GM13977 (cell line): ENCODE measurements at regions not wholly inside any gene's neighbourhood (a gene's known extent, or its start where the extent isn't known, plus 50 kb on each side); places are given as distances from the start of the nearest gene placed in this dataset.

ENCODE experiments used
- DNase-seq: peaks from one replicate; pipeline ENCODE4 v3.0.0; 2012; ENCODE audit warnings: low spot score
- in situ Hi-C: fragments of 300-500 bp; cut with MboI; formaldehyde crosslinking; loops from one replicate; pipeline ENCODE4 v1.12.0; 2022; ENCODE audit warnings: low sequenced_read_pairs, low pct_unique_long_range_greater_than_20kb, mixed read lengths, inconsistent platforms; ENCODE audit not compliant: unreplicated experiment
- TF ChIP-seq, protein P1 (sequence below): IDR thresholded peaks from 2 replicates; pipeline ENCODE4 v1.5.1; 2012; ENCODE audit warnings: mild to moderate bottlenecking, control low read depth; ENCODE audit not compliant: insufficient read depth; ENCODE audit errors: extremely low read depth, missing control alignments

DNA sequence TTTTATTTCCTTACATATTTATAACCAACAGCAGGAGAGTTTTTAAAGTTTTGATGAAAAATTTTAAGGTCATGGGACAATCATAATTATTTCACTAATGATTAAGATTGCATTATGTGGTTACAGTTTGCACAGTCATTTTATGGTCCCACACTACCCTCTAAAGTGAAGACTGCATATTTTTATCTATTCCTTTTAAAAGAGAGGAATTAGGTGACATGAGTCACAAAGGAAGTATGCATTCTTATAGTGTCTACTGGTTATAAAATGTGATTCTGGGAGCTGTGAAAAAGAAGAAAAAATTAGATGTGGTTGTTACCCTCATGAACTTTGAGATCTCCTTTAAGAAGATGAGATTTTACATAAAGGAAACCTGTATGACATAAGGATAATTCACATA is 87.9 kb upstream of the GRIA1 start:
- TF ChIP-seq, protein P1, sequence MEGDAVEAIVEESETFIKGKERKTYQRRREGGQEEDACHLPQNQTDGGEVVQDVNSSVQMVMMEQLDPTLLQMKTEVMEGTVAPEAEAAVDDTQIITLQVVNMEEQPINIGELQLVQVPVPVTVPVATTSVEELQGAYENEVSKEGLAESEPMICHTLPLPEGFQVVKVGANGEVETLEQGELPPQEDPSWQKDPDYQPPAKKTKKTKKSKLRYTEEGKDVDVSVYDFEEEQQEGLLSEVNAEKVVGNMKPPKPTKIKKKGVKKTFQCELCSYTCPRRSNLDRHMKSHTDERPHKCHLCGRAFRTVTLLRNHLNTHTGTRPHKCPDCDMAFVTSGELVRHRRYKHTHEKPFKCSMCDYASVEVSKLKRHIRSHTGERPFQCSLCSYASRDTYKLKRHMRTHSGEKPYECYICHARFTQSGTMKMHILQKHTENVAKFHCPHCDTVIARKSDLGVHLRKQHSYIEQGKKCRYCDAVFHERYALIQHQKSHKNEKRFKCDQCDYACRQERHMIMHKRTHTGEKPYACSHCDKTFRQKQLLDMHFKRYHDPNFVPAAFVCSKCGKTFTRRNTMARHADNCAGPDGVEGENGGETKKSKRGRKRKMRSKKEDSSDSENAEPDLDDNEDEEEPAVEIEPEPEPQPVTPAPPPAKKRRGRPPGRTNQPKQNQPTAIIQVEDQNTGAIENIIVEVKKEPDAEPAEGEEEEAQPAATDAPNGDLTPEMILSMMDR = no peak
- in situ Hi-C loops = no loop called here
- no peak for DNase-seq

DNA sequence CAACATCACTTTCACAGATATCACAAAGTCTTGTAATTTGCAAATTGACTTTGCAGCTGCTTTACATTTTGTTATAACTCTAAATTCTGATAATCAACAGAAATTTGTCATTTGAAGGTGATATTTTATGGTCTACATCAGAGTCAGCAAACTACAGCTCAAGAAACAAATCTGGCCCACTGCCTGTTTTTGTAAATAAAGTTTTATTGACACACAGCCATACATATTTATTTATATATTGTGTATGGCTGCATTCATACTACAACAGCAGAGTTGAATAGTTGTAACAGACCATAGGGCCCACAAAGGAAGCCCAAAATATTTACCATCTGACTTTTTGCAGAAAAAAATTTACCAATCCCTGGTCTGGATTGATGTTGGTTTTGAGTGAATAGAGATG is 87.0 kb upstream of the GRIA1 start:
- no peak for DNase-seq
- in situ Hi-C loops = no loop called here
- TF ChIP-seq, protein P1 = no peak

- TF ChIP-seq, protein P1 = no peak
- no peak for DNase-seq
- in situ Hi-C loops = no loop called here
Observed at GRCh38 chr5:153404747-153405146, 85.7 kb upstream of the GRIA1 start.

DNA sequence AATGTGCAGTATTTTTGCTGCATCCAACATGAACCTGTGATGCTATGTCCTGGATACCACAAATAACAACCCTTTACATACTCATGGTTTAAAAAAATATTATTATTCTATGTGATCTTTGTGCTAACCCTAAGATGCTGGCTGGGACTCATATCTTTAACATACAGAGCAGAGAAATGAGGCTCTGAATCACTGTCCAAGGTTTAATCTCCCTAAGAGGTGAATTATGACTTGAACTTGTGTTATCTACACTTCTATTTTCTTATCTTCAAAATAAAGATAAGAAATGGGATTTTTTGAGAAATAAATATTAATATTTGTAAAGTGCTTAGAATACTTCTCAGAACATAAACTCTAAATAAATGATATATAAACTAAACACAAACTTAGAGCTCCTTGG is 68.8 kb upstream of the GRIA1 start:
- in situ Hi-C loops = no loop called here
- TF ChIP-seq, protein P1 = no peak
- no peak for DNase-seq

GRCh38 chr5:153425914-153426313 is 64.6 kb upstream of the GRIA1 start:
- DNase-seq = no peak
- in situ Hi-C loops = no loop called here
- TF ChIP-seq, protein P1 = peak; percentile 47

- DNase-seq = peak; percentile 8
- TF ChIP-seq, protein P1 = no peak
- in situ Hi-C loops = no loop called here
Observed at GRCh38 chr5:153429761-153430380, 60.6 kb upstream of the GRIA1 start.
